NT2/D1 (cell line): ENCODE measurements at regions not wholly inside any gene's neighbourhood (a gene's known extent, or its start where the extent isn't known, plus 50 kb on each side); places are given as distances from the start of the nearest gene placed in this dataset.

Experiments
- SUZ12 ChIP-seq: IDR thresholded peaks from 2 replicates; pipeline ENCODE4 v1.6.1; 2011; ENCODE audit not compliant: insufficient read length, insufficient read depth; ENCODE audit errors: extremely low read depth
- YY1 ChIP-seq: IDR thresholded peaks from 2 replicates; pipeline ENCODE4 v1.6.1; 2011; ENCODE audit not compliant: insufficient read length, insufficient read depth
- ZNF274 ChIP-seq: IDR thresholded peaks from 2 replicates; pipeline ENCODE4 v1.6.1; 2011; ENCODE audit warnings: mild to moderate bottlenecking, low read depth, low read length

- TF ChIP-seq ZNF274, result no peak
- no peak for TF ChIP-seq SUZ12
- no peak for TF ChIP-seq YY1
Measured at GRCh38 chr2:128638341-128639119, 319.9 kb upstream of the HS6ST1 start.
